Hematopoietic multipotent progenitor cell treated with erythropoietin and hydrocortisone succinate and interleukin-3 and kit ligand, for 6 days (in vitro differentiated cells): ENCODE measurements at regions not wholly inside any gene's neighbourhood (a gene's known extent, or its start where the extent isn't known, plus 50 kb on each side); places are given as distances from the start of the nearest gene placed in this dataset.
"Not testable (repeated sequence)": the region's sequence is repeated elsewhere in the genome, so short reads cannot be mapped to it uniquely, and the experiment has no call there.

ENCODE experiments used
- DNase-seq: peaks from one replicate; pipeline ENCODE4 v3.0.0-alpha.2; 2015

GRCh38 chr11:81970886-81971285 is 762.8 kb downstream of the FAM181B start:
- no peak for DNase-seq

GRCh38 chr11:81967242-81967641 is 766.4 kb downstream of the FAM181B start:
- DNase-seq = peak; percentile 2

DNA sequence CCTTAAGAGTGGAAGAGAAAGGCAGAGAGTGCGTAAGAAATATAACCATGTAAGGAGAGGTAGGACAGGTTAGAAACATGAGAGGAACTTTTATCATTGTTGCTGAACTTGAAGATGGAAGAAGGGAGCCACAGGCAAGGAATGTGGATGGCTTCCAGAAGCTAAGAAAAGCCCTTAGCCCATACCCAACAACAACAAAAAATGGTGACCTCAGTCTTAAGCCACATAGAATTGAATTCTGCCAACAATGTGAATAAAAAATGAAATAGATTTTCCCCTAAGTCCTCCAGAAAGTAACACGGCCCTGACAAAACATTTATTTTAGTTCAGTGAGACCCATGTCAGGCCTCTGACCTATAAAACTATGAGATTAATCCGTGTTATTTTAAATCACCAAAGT is 767.3 kb downstream of the FAM181B start:
- no peak for DNase-seq

DNA sequence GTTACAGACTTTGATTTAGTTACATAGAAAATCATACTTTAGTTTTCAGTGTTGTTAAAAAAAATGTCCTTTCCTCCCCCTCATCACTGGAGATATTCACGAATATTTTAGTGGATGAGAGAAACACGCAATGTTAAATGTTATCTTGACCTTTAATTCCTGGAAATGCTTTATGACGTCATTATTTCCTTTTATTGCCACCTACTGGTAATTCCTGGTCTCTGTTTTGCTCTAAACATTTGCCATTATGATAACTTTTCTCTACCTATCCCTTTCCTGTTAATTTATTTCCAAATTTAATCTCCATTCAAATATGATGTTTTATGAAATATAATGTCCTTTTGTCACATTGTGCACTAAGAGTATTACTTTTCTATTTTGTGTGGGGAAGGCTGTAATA is 770.6 kb downstream of the FAM181B start:
- peak; percentile 50 for DNase-seq

DNA sequence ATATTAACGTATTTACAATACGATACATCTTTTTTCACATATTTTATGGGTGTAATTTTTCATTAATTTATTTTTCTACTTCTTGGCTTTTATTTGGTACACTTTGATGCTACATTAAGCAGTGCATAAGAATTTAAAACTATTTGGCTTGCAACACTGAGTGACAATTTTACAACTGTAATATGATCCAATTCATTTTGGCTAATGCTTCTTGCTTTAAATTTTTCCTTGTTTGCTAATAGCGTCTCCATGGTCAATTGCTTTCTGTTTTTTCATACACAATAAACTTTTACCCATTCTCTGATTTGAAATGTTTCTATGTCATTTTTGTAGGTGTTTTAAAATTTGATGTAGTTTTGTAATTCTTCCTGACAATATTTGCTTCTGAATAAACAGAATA is 773.2 kb downstream of the FAM181B start:
- DNase-seq = no peak

GRCh38 chr11:81959341-81959740 is 774.3 kb downstream of the FAM181B start:
- DNase-seq = no peak

GRCh38 chr11:81954301-81954700 is 779.4 kb downstream of the FAM181B start:
- not testable (repeated sequence) for DNase-seq

DNA sequence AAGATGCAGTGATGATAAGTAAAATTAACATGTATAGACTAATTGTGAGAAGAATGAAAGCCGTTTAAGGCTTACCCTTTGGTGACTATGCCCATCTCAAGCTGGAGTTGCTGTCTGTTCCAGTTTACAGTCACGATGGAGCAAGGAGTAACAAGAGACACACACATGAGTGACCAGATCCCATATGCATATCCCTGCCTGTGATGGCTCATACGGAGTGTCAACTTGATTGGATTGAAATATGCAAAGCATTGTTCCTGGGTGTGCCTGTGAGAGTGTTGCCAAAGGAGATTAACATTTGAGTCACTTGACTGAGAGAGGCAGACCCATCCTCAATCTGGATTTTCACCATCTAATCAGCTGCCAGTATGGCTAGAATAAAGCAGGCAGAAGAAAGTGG is 786.8 kb downstream of the FAM181B start:
- DNase-seq = no peak

DNA sequence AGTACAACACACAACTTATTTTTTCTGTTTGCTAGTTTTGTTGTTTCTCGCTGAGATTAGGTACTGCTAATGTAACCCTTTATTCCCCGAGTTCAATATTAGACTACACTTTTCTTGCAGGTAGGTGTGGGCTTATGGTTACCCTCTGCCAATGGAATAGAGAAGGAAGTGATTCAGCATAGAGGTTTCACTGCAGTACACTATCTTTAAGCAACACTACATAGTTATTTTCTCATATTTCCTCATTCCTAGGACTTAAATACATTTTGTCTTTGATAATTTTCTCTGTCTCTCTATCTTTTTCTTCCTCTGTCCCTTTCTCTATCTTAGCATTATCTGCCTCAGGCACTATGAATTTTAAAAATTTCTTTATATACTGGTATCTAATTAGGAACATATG is 791.0 kb downstream of the FAM181B start:
- DNase-seq = peak; percentile 14

GRCh38 chr11:81941998-81942397 is 791.7 kb downstream of the FAM181B start:
- DNase-seq = no peak

- DNase-seq = no peak
Measured at GRCh38 chr11:81932303-81932702, 801.4 kb downstream of the FAM181B start.

- DNase-seq = no peak
Measured at GRCh38 chr11:81920205-81920604, 813.5 kb downstream of the FAM181B start.

DNA sequence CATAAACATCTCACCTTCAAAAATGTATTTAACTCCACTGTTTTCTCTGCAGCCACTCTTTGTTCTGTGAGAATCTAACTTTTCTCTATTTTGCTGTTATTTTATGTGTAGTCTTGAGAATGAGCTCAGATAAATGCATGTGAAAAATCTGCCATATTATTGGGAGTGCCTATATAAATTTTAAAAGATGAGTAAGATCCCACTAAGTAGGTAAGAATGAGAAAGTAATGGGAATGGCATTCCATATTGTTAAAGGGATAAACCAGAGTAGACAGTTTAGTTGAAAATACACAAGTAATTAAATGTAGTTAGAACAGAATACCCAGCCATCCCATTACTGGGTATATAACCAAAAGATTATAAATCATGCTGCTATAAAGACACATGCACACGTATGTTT is 817.2 kb downstream of the FAM181B start:
- DNase-seq = no peak

GRCh38 chr11:81915045-81915444 is 818.6 kb downstream of the FAM181B start:
- DNase-seq = no peak

GRCh38 chr11:81913793-81914192 is 819.9 kb downstream of the FAM181B start:
- DNase-seq = no peak

- no peak for DNase-seq
Measured at GRCh38 chr11:81907996-81908395, 825.7 kb downstream of the FAM181B start.

DNA sequence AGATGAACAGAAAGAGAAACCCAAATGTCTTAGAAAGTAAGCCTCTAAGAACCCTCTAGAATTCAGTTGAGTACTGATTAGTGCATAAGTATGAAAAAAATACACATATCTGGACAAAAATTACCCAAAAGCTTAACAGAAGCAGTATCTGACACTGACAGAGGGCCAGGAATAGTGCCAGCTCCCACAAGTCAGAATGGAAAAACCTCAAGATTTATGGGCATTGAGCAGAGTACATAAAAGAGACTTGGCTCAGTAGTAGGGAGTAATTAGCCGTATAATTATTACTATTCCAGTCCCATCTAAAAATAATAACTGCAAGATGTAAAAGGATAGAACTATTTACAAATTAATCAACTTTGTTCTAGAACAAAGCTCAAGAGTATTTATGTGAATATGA is 834.5 kb downstream of the FAM181B start:
- DNase-seq = peak; percentile 2

DNA sequence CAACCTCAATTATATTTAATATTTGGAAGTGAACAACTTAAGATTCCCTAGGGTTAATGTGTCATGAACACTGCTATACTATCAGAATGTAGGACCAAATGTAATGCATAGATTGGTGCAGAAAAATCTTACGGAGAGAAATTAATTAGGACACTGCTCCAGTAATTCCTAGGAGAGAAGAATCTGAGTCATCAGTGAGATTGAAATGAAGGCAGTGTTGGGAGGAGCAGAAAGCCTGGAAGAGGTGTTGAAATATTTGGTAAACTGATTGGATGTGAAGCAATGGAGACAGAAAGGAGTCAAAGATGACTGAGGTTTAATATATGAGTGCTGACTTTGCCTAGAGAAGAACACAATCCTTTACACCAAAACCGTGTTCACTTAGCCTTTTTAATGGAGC is 836.0 kb downstream of the FAM181B start:
- DNase-seq = no peak

GRCh38 chr11:81895258-81895657 is 838.4 kb downstream of the FAM181B start:
- no peak for DNase-seq

GRCh38 chr11:81892770-81893635 is 840.7 kb downstream of the FAM181B start:
- no peak for DNase-seq

DNA sequence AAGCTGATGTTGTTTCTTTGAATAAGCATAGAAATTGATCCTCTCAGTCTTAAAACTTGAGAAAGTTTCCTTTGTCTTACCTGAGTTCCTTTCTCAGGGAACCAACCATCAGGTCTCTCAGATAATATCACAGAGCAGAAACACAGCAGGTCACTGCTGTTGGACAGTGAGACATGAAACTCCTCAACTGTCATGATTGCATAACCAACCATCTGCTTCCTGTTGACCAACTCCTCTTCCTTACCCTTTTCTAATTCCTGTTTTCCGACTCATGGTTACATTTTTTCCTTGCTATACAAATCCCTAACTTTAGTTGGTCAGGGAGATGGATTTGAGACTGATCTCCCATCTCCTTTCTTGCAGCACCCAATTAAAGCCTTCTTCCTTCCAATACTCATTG is 845.3 kb downstream of the FAM181B start:
- DNase-seq = peak; percentile 9

- no peak for DNase-seq
Measured at GRCh38 chr11:81887671-81888070, 846.0 kb downstream of the FAM181B start.

DNA sequence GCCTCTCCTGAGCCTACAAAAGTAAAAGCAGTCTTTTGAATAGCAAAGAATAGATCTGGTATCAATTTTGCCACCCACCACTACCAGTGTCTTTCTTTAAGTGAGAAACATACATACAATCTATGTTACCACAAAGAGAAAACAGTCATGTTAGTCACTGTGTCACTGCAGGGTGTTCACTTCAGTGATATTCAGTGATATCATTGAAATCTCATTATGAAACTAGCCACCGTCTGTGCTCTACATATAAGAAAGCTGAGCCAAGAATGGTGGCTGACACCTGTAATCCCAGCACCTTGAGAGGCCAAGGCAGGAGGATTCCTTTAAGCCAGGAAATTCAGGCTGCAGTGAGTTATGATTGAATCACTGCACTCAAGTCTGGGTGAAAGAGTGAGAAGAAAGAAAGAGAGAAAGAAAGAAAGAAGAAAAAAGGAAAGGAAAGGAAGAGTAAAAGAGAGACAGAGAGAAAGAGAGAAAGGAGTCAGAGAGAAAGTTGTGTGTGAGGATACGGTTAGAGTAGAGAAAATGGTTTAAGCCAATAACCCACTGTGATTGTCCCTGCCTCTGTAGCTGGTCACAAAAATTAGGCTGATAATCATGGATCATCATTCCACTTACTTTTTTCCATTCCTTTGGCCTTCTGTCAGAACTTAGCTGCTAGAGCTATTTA is 847.1 kb downstream of the FAM181B start:
- DNase-seq = no peak

GRCh38 chr11:81874635-81875034 is 859.0 kb downstream of the FAM181B start:
- peak; percentile 18 for DNase-seq
